ENCODE measurements at regions not wholly inside any gene's neighbourhood (a gene's known extent, or its start where the extent isn't known, plus 50 kb on each side); places are given as distances from the start of the nearest gene placed in this dataset.

DNA sequence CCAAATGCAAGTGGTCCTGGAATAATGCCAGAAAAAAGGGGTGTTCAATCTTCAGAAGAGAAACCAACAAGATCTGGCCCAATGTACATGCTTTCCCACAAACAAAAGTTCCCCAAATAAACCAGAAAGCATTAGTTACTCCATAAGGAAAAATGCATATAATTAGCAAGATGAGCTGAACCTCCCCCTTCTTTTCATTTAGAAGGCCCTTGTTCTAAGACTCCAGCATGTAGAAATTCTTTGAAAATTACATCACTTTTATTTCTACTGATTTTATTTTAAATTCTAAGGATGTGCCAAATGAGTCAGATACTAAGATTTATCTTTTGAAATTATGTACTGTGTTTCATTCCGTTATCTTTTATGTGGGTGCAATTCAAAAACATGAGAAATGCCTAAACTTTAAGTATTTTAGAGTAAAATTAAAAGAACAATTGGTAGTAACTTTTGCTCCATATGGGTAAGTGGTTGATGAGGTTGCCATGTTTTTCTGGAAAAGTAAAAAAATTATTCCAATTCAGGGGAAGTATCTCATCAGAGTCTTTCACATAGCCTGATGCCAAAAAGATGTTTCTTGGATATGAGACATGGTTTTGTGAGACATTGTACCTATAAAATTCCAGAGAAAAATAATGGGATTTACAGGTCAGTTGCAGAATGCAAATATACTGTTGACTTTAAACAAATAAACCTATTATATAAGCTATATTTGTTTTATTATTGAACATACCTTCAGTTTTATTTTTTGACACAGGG lies 106.5 kb upstream of the CCDC112 start:
- peak; percentile 26 for DNase-seq (ENCODE audit: low spot score)

DNA sequence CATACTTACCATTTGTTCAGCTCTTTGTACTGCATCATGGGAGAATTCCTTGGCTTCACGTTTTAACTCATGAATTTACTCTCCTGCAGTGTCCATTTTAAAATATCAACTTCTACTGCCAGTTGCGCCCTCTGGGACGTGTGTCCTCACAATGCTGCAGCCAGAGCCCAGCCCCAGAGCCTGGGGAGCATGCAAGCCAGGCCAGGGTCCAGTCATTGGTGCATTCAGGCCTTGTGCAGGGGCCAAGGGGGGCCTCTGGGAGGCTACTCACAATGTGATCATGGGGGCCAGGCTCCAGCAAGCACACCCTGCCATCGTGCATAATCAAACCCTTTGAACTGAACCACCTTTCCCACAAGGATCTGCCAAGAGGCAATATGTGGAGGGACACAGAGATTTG lies 105.6 kb upstream of the CCDC112 start:
- DNase-seq (ENCODE audit: low spot score), result no peak

DNA sequence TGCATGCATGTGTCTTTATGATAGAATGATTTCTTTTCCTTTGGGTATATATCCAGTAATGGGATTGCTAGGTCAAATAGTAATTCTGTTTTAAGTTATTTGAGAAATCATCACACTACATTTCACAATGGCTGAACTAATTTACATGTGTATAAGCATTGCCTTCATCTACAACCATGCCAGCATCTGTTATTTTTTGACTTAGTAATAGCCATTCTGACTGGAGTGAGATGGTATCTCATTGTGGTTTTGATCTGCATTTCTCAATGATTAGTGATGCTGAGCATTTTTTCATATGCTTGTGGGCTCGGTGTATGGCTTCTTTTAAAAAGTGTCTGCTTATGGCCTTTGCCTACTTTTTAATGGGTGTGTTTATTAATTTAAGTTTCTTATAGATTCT lies 102.3 kb upstream of the CCDC112 start:
- no peak for DNase-seq (ENCODE audit: low spot score)

DNA sequence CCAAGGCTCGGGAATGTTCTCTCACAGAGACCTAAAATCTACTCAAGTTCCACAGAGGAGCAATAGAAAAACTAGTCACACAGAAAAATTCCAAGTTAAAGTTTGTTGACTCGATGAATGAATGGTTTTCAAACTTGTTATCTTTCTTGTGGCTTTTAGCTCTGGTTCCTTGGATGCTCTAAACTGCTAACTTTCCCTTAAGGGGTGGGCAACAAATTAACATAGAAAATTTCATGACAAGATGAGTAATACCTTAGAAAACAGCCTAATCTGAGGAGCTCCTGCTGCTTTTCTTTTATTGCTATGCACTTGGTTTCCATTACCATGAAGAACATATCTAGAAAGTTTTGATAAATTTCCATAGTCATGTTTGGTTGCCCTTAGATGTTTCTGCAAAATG lies 100.2 kb upstream of the CCDC112 start:
- DNase-seq (ENCODE audit: low spot score), result no peak

DNA sequence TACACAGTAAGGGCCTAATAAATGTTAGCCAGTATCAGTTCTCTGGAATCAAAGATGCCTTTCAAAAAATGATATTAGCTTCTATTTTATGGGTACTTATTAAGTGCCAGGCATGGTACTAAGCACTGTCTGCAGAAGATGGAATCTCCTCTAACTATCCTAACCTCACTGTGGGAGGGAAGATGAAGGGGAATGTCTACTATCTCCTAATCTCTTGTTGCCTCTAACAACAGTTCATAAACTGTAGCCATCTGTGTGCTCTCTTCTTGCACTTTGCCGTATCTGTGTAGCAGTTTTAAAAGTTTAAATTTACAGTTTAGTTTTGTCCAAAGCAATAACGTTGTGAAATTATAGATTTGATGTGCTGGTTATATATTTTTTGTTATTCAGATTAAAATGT lies 99.6 kb upstream of the CCDC112 start:
- DNase-seq (ENCODE audit: low spot score), result no peak

DNA sequence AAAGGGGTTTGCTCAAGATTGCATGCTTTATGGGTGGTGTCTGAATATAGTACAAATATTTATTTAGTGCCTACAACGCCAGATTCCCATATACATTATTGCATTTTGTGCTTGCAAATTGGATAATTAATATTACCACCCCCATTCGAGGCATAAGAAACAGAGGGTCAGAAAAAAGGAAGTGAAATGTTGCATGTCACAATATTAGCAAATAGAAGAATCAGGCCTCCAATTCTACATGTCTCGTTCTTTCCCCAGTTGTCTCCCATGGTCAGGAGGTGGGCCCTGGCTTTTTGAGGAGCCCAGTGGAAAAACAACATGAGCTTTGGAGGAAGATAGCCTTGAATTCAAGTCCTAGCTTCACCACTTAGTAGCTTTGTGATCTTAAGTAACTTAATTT lies 98.1 kb upstream of the CCDC112 start:
- no peak for DNase-seq (ENCODE audit: low spot score)

DNA sequence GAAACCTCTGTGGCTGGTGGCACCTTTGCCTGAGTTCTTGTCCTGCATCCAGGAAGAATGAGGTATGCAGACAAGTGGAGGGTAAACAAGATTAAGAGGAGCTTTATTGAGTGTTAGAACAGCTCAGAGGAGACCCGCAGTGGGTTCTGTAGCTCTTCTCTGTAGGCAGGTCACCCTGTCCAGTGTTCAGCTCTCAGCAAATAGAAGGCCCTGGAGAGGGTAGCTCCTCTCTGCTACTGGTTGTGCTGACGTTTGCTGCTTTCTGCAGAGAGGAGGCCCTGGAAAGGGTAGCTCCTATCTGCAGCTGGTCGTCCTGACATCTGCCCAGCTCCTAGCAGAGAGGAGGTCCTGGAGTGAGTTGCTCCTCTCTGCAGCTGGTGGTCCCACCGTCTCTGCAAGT lies 96.8 kb upstream of the CCDC112 start:
- no peak for DNase-seq (ENCODE audit: low spot score)

DNA sequence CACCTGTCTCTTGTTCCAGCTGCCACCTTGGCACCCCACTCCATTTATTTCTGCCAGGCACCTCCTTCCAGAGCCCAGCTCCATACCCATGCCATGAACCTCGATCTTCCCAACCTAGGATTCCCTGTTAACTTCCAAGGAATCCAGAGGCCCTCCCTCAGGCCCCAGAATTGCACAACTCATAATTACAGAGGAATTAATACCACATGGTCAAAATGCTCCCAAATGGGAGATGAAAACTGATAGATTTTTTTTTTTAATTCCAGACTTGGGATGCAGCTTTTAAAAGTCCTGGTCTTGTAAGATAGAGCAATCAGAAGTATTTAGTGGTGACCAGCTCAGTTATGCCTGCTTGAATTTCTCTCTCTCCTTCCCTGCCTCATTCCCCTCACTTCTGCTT lies 96.2 kb upstream of the CCDC112 start:
- no peak for DNase-seq (ENCODE audit: low spot score)

DNA sequence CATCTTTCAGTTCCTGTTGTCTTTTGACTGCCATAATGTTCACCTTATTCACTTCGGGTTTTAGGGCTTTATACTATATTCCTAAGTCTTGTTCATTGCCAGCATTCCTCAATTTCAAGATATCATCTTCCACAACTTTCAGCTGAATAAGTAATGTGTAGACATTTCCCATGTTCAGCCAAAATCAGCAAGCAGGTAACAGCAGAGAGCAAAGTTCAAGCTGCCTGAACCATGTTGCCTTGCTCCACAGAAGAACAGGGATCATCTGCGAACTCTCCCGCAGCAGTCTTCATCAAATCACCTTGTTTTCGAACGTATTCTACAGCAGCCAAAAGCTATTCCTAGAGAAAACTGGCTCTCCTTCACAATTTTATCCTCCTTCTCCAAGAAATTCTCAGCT lies 95.3 kb upstream of the CCDC112 start:
- no peak for DNase-seq (ENCODE audit: low spot score)

DNA sequence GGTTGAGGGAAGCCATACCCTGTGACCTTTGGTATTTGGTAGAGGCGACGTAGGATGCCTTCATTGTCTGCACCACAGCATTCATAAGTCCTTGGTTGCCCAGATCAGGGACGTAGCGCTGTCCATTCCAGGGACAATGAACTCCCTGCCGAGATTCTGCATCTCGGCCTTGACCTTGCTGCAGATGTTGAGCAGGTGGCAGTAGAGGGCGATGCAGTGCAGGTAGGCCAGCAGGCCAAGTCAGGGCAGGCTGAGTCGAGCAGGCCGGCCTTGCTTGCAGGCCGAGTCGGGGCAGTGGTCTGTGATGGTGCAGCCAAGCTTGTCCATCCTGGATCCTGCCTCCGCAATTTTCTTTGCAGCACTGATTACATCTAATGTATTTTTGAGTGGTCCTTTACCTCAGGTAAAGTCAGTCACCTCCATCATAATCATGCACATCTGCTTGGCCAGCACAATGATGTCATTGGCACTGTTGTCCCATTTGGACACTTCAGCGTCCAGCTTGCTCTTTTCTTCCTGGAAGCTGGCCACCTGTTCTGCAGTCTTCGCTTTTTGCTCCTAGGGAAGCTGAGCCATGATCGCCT lies 93.4 kb upstream of the CCDC112 start:
- DNase-seq (ENCODE audit: low spot score), result no peak

DNA sequence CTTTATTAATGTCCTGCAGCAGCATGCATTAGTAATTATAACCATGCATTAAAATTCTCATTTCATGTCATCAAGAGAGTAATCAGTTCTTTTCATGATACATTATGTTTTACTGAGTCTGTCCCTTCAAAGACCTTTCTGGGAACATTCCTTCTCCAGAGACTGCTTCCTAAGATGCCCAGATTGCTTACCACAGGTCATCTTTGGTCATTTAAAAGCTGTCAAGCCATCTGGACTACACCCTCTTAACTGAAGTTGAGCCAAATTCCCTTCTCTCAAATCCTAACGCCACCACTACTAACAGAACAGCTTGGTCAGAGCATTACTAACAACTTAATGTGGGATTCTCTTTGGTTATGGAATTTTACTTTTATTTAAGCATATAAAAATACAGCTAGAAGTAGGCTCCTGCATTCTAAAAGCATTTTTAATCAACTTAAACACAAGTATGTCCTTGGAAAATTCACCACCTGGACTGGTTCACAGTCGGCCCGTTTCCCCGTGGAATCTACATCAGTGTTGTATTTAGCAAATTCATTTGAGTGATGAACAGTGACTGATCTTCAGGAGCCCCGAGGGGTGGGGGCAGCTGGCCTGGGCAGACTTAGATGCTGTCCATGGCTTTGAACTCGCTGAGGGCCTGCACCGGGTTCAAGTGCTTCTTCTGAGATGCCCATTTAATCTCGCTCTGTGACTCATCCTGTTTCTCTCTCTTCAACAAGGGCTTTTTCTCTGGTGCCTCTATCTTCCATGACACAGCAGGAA lies 92.8 kb upstream of the CCDC112 start:
- DNase-seq (ENCODE audit: low spot score), result no peak

DNA sequence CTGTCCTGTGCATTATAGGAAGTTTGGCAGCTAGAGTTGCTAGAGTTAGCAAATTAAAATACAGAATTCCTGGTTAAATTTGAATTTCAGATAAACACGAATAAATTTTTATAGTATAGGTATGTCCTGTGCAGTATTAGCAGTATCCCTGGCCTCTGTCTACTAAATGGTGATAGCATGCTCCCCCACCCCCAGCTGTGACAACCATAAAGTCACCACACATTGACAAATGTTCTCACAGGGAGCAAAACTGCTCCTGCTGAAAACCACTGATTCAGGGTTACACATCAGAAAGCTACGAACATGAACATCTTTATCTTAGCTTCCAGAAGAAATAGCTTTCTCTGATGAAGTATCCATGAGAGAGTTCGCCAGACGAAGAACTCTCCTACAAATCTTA lies 91.8 kb upstream of the CCDC112 start:
- no peak for DNase-seq (ENCODE audit: low spot score)

DNA sequence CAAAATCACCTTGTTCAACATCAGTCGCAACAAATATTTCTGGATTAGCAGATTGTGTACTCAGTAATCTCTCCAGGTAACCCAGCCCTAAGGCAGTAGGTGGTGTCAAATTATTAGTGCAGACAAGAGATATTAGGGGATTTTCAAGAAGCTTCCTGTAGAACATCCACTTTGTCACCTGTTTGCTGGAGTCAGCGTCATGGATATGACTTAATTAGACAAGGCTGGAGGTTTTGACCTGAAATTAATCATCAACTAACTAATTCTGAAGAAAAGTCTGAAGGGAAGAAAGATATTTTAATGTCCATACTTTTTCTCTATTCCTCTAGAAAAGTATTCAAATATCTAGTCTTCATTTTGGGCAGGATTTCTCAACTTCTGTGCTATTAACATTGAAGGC lies 91.4 kb upstream of the CCDC112 start:
- DNase-seq (ENCODE audit: low spot score), result no peak

DNA sequence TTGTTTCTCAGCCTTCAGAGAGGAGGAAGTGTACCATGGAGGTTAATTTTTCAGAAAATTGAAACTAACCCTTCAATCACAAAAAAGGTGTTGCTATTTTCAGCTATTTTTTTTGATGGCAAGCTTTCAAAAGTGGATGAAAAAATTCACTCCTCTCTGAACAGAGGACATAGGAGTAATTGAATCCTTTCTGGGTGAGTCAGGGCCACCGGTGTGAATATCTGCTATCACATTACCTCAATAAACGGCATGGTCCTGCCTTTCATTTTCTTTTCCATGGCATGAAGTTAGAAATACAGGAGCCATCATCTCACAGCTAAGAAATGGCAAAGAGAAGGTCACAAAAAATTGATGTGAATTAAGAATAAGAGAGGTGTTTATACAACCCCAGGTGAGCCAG lies 90.2 kb upstream of the CCDC112 start:
- DNase-seq (ENCODE audit: low spot score), result no peak

DNA sequence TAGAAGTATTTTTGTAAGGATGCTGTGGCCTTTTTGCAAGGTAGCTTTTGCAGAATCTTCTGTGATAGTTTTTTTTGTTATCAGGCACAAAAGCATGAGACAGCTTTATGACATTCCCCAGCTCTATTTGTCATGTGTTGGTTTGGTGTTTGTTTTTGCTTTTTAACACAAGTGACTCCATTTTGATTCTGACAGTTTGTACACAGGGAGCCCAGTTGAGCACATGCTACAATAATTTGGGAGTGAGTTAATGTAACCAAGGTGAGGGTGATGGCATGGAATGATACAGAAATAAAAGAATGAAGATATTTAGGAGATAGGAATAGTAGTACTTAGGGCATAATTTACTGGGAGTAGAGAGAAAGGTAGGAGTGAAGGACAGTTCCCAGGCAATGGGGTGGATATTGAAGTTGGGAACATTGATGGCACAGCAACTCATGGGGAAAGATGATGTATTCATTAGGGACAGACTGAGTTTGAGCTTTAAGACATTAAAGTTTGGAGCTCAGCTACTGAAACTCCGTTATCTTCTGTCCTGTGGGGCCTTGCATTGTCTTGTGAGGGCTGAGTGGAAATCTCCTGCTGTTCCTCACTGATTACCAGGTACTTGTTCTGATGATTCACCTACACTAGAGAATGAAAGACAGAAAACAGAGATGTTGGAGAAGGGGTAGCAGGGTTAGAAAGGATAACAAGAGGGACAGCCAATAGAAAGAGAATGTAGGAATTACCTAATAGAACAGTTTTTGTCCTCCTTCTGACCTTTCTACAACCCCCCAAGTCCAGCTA lies 88.3 kb upstream of the CCDC112 start:
- DNase-seq (ENCODE audit: low spot score), result no peak

DNA sequence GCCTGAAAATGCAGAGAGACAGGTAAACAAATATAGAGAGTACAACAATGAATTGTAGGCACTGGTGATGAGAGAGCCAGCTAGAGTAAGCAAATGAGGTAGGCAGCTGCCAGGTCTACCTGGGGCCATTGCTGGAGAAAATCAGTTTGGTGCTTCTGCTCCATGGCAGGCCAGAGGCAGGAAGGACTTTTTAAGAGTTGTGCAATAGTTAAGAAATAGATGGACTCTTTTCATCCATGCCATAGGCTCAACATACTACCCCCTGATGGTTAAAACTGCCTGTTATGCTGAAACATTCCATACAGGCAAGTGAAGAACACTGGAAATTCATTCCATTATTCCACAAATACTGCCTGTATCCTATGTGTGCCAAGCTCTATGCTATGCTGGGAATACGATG lies 86.5 kb upstream of the CCDC112 start:
- no peak for DNase-seq (ENCODE audit: low spot score)

DNA sequence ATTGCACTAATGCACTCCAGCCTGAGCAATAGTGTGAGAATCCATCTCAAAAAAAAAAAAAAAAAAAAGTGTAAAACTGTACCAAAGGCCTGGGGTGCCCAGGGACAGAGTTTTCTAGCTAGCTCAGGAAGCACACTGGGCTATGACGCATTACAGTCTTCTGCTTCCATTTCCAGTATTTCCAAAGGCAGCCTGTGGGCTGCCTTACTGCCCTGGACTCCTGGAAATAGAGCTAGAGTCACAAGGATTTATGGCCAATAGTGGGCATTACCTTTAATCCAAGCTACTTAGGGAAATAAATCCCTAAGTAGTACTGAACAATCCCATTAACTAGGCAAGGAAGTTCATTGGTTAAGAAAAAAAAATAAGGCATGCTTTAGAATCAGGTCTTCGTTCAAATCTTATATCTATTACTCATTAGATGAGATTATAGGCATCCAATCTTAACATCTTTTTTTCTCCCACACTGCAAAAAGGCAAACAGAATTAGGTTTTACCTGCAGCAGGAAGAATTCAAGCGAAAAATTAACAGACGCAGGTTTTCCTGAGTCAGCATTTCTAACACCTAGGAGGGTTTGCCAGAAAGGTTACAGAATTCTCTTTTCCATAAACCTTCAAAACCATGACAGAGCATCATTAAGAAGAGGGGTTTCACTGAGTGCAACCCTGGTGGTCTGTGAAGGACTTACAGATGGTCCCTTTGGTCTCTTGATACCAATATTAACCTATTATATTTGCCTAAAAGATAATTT lies 85.6 kb upstream of the CCDC112 start:
- no peak for DNase-seq (ENCODE audit: low spot score)

DNA sequence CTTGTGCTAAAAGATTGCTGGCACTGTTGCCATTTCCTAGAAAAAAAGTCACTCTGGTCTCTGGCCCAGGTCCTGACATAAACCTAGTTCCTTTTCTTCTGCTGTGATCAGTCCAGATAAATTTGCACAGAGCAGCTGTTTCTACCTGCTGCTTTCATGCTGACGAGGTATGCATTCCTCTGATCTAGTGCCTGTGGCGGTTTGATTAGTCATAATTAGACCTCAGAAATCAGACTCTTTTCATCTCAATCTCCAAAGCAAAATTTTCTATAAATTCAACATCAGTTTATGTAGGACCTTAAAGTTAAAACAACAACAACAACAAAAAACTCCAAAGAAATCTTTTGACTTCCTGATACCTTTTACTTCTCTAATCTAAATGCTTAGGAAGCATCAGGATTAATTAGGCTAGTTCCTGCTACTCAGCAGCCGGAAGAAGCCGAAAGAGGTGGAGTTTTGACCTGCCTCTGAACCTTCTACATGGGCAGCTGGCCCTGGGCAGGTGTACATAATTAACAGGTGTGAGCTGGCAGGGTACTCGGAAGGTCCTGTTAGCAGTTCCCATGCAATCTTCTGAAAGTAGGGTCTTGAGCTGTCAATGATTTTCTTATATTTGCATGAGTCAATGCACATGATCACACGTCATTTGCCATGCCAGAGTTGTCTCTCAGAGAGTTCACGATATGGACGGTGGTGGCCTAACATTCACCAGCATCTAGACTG lies 83.3 kb upstream of the CCDC112 start:
- no peak for DNase-seq (ENCODE audit: low spot score)

DNA sequence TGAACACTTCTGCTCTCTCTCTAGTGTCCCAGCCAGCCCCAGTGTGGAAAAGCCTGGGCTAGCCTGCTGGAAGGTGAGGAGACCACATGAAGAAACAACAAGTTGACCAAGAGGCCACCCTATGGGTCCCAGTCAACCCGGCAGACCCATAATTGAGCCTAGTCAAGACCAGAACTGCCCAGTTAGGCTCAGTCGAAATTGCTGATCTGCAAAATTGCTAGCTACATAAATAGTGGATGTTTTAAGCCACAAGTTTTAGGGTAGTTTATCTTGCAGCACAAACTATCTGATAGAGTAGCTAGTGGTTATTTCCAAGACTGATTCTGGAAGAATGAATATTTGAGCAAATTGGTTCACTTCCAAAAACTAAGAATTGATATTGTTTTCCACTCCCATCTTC lies 82.3 kb upstream of the CCDC112 start:
- no peak for DNase-seq (ENCODE audit: low spot score)

DNA sequence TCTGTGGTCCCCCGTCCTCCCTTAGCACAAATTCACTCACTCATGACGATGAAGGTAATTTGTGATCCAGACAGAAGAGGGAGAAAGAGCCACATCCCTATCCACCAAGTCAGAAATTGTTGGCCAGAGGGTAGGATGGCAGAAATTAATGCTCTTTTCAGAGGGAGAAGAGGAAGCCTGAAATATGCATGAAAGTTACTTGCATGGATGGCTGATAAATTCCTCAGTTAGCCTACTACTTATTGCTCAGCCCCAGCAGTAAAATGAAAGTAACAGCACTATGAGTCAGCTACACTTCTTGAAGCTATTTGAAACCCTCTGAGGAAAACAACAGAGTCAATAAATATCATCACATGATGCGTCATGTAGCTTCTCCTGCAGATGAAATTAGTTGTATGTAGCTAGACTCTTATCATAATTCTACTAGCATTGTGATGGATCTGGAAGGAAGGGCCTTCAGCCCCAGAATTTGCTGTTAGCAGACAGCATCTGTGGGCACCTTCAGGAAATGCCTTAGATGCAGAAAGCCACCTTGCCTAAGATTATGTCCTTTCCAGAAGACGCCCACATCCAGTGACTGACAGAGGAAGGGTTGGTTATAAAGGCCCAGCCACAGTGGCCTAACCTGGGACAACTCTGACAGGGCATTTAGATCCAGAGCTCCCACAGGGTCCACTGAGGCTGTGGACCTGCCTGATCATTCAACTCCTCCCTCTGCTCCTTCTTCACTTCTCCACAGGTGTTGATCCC lies 81.2 kb upstream of the CCDC112 start:
- peak; percentile 60 for DNase-seq (ENCODE audit: low spot score)

DNA sequence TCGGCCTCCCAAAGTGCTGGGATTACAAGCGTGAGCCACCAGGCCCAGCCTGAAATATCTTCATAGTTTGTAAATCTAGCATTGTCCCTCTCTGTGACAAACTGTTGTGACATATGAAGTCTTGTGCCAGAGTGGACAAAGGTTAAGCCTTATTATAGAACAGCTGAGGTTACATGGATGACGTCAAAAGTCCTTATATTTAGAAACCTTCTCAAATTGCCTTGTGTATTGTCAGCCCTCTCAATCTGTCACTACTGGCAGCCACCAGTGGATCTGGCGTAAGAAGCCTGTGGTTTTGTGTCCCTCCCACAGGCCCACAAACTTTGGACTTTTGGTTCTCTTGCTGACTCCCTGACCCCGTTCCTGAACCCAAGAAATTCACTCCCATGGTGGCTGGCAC lies 79.4 kb upstream of the CCDC112 start:
- no peak for DNase-seq (ENCODE audit: low spot score)

Data from hepatic stellate cell (primary cell).